ENCODE measurements at regions not wholly inside any gene's neighbourhood (a gene's known extent, or its start where the extent isn't known, plus 50 kb on each side); places are given as distances from the start of the nearest gene placed in this dataset.

- no peaks in the 10 kb centered on the region for H3K27me3 ChIP-seq (replicated peaks in 1 of 4; ENCODE audit: control insufficient read depth in 3 of 4, extremely low read depth in 1 of 4, insufficient read depth in 3 of 4, low read length in 3 of 4)
- no peaks in the 10 kb centered on the region for H3K79me2 ChIP-seq (ENCODE audit: control insufficient read depth in 1 of 2, insufficient read depth in 2 of 2, low read length in 2 of 2)
- no peak overlapping the region for H3K23ac ChIP-seq (ENCODE audit: insufficient read length)
- CTCF ChIA-PET (ENCODE audit: partially characterized antibody) = interaction anchor here (0.7 kb wide), 1 partner anchor 62 kb away, joined by 3 read pairs; no protein-coding TSS in a partner anchor
- no peaks in the 10 kb centered on the region for H3K36me3 ChIP-seq (ENCODE audit: control insufficient read depth in 2 of 4, insufficient read depth in 4 of 4, low read length in 3 of 4)
- no peak overlapping the region for H2BK12ac ChIP-seq (ENCODE audit: low read depth, low read length)
- H4K91ac ChIP-seq (replicated peaks; ENCODE audit: insufficient read length, low read length) = no peak overlapping the region
- no peak overlapping the region for H4K5ac ChIP-seq (ENCODE audit: insufficient read length, low read depth, low read length)
- H3K18ac ChIP-seq (ENCODE audit: extremely low read depth, low read length) = no peak overlapping the region
- H3K14ac ChIP-seq (ENCODE audit: insufficient read length) = no peak overlapping the region
- FAIRE-seq (no peak), DNase-seq (ENCODE audit: low read depth in 1 of 2, low spot score in 2 of 2) (no peak)
- H2BK20ac ChIP-seq (ENCODE audit: low read length) = no peak overlapping the region
- no peak overlapping the region for H3K4me2 ChIP-seq (ENCODE audit: insufficient read depth in 1 of 2, low read depth in 2 of 2, low read length in 2 of 2)
- H2AFZ ChIP-seq (ENCODE audit: low read length) = no peak overlapping the region
- no peak overlapping the region for H2AK5ac ChIP-seq (ENCODE audit: low read depth, low read length)
- H3K4me1 ChIP-seq (replicated peaks in 1 of 4; ENCODE audit: control insufficient read depth in 3 of 4, insufficient read depth in 4 of 4, low read length in 3 of 4) = no peaks in the 10 kb centered on the region; a peak in 3 of 7 replicates
- 89% methylated on average over 4 of the region's 4 CpGs; no CpG with 5 or more reads in 1 of the 2 experiments for WGBS, 2 experiments (ENCODE audit: extremely low coverage in 1 of 2, insufficient coverage in 1 of 2, insufficient read length in 1 of 2, insufficient replicate concordance in 2 of 2, low coverage in 1 of 2, low lambda C conversion rate in 2 of 2, missing lambda C conversion rate in 1 of 2)
- no peak overlapping the region; the same call in 1 of the 2 replicates for H4K8ac ChIP-seq (ENCODE audit: extremely low read depth, insufficient read depth, low read length)
- H2BK5ac ChIP-seq (ENCODE audit: low read depth, low read length) = no peak overlapping the region
- no peak overlapping the region for H2BK120ac ChIP-seq (replicated peaks; ENCODE audit: low read depth, low read length)
- no peak overlapping the region for H3K56ac ChIP-seq (replicated peaks; ENCODE audit: insufficient read length, low read depth, low read length)
- no peak overlapping the region for H3K4me3 ChIP-seq (ENCODE audit: extremely low read depth in 1 of 4, insufficient read depth in 2 of 4, low read depth in 3 of 4, low read length in 4 of 4)
- no peak overlapping the region for H3K4ac ChIP-seq (replicated peaks; ENCODE audit: insufficient read length, low read depth, low read length)
- no peaks in the 10 kb centered on the region for H4K20me1 ChIP-seq (replicated peaks in 1 of 2; ENCODE audit: control insufficient read depth in 1 of 2, insufficient read depth in 2 of 2, low read length in 2 of 2)
- H3K23me2 ChIP-seq (ENCODE audit: low read depth, low read length) = no peaks in the 10 kb centered on the region
- no peak overlapping the region for H2BK15ac ChIP-seq (ENCODE audit: low read length)
- H3K9me3 ChIP-seq (ENCODE audit: insufficient read depth in 2 of 2, low read depth in 1 of 2, low read length in 1 of 2) = no peaks in the 10 kb centered on the region
- H3K9ac ChIP-seq (replicated peaks in 1 of 4; ENCODE audit: extremely low read depth in 1 of 4, low read depth in 3 of 4, low read length in 3 of 4) = no peak overlapping the region
- POLR2A ChIA-PET (ENCODE audit: partially characterized antibody) = no interaction called here
- H3K79me1 ChIP-seq (ENCODE audit: low read depth, low read length) = no peaks in the 10 kb centered on the region
- no peak overlapping the region for H3K27ac ChIP-seq (ENCODE audit: low read depth, low read length)
- TF ChIP-seq TEAD4 (IDR thresholded peaks at IDR 0.05; ENCODE audit: low read depth, low read length) (no peak), POLR2AphosphoS5 (IDR thresholded peaks at IDR 0.05; ENCODE audit: low read depth, low read length) (no peak), CEBPB (IDR thresholded peaks at IDR 0.05; ENCODE audit: low read depth, low read length) (no peak), CBX5 (IDR thresholded peaks at IDR 0.05; ENCODE audit: low read depth, low read length) (no peak), TCF12 (IDR thresholded peaks at IDR 0.05; ENCODE audit: low read depth, low read length) (no peak), MAFK (IDR thresholded peaks at IDR 0.05; ENCODE audit: low read depth, low read length) (no peak), RNF2 (IDR thresholded peaks at IDR 0.05; ENCODE audit: borderline replicate concordance, low read depth, low read length, missing control alignments, poor library complexity, severe bottlenecking) (no peak), CHD2 (IDR thresholded peaks at IDR 0.05; ENCODE audit: low read length) (no peak), CTCF (IDR thresholded peaks at IDR 0.05; ENCODE audit: control extremely low read depth in 1 of 3, insufficient read depth in 1 of 3, low read depth in 1 of 3, low read length in 3 of 3) (no peak)
Measured at GRCh38 chr1:229989591-229990248, 77.3 kb upstream of the GALNT2 start.
